ENCODE measurements at regions not wholly inside any gene's neighbourhood (a gene's known extent, or its start where the extent isn't known, plus 50 kb on each side); places are given as distances from the start of the nearest gene placed in this dataset.

DNA sequence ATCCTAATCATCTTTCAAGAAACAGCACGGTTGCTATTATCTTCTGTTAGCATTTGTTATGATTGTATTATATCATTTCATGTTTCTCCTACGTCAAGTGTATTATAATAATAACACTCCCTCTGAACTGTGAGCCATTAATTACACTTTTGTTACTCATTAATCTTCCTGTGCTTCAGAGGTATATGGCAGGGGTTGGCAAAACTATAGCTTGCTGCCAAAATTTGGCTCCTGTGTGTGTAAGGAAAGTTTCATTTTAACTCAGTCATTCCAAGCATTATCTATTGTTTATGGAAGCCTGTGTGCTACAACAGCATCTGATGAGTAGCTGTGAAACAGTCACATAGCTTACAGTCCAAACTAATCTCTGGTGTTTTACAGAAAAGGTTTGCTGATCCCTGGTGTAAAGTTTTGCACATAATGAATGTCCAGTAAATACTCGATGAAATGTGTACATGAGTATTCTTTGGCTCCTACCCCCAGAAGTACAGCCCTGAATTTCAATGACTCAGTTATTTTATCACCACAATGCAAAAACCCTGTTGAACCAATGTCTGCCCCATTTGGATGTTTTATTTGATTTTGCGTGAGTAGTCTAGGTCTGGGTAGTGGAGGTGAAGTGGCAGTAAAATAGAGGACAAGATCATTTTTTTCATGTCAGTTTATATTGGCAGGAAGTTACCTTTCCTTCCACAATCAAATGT, 648.2 kb downstream of the MAT2B start:
- H3K4me3 ChIP-seq (ENCODE audit: low read depth, low read length): no peak overlapping the region
- TF ChIP-seq, protein P1, sequence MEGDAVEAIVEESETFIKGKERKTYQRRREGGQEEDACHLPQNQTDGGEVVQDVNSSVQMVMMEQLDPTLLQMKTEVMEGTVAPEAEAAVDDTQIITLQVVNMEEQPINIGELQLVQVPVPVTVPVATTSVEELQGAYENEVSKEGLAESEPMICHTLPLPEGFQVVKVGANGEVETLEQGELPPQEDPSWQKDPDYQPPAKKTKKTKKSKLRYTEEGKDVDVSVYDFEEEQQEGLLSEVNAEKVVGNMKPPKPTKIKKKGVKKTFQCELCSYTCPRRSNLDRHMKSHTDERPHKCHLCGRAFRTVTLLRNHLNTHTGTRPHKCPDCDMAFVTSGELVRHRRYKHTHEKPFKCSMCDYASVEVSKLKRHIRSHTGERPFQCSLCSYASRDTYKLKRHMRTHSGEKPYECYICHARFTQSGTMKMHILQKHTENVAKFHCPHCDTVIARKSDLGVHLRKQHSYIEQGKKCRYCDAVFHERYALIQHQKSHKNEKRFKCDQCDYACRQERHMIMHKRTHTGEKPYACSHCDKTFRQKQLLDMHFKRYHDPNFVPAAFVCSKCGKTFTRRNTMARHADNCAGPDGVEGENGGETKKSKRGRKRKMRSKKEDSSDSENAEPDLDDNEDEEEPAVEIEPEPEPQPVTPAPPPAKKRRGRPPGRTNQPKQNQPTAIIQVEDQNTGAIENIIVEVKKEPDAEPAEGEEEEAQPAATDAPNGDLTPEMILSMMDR (IDR thresholded peaks at IDR 0.05; ENCODE audit: control insufficient read depth, extremely low read depth, insufficient read depth): no peak
- DNase-seq (ENCODE audit: low read depth): no peak

DNA sequence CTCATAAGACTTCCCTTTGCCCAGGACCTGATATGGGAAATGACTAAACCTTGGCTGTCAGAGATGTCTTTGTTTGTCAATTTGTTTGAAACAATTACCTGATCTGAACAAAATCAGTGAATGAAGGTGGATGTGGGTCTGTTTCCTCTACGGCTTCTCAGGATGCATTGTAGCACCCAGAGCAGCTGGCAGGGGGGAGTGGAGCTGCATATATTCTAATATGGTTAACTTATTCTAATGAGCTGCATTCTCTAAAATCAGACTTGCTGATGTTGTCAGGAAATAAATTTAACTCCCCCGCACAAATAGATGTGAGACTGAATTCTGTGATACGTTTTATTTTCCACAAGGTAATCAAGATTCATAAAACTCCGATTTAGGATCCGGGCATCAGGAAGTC, 665.4 kb downstream of the MAT2B start:
- no peak overlapping the region for H3K4me3 ChIP-seq (ENCODE audit: low read depth, low read length)
- no peak for DNase-seq (ENCODE audit: low read depth)
- TF ChIP-seq, protein P1 (IDR thresholded peaks at IDR 0.05; ENCODE audit: control insufficient read depth, extremely low read depth, insufficient read depth): no peak

DNA sequence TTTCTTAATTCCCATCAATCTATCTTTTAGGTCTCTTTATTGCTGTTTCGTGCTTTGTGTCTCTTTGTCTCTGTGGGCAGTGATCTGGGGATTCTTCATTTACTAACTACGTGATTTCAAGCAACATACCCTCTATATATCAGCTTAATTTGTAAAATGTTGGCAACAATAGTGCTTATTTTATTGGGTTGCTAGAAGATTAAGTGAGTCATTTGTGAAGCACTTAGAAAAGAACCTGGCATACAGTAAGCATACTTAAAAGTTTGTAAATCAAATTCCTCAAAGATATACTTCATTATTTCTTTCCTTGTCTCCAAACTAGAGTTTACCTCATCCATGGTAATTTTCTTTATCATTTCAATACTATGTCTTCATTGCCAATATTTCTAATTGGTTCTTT, 669.7 kb downstream of the MAT2B start:
- H3K4me3 ChIP-seq (ENCODE audit: low read depth, low read length): no peak overlapping the region
- DNase-seq (ENCODE audit: low read depth): no peak
- TF ChIP-seq, protein P1 (IDR thresholded peaks at IDR 0.05; ENCODE audit: control insufficient read depth, extremely low read depth, insufficient read depth): no peak

DNA sequence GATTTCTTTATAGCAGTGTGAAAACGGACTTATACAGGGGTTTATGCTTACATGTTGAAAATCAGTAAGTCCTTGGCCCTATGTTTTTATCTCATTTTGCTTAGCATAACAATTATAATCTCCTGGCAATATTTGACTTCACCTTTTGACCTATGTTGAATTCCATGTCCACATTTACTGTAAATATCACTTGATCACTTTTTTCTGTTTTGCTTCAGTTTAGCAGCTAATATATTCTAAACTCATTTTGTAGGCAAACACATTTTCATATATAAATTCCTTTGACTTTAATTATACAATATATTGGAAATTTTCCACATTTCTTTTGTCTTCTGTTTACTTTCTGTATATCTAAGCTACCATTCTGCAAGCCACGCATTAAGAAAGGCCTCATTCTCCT, 674.0 kb downstream of the MAT2B start:
- no peak overlapping the region for H3K4me3 ChIP-seq (ENCODE audit: low read depth, low read length)
- no peak for DNase-seq (ENCODE audit: low read depth)
- TF ChIP-seq, protein P1 (IDR thresholded peaks at IDR 0.05; ENCODE audit: control insufficient read depth, extremely low read depth, insufficient read depth): no peak

DNA sequence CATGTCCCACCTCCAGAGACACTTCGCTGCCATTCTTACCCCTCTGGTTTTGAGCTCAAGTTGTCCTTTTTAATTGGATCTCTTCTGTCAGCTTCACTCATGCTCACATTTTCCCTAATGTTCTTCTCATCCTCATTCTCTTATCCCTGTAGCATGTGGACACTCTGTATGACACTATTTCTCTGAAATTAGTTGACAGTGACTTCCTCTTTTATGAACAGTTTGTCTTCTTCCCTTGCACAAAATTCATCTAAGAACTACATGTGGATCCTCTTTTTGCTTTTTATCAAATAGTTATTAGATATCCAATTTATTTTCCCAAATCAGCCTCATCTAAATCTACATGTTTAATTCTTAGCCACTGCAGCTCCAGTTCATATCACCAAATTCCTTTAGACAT, 676.2 kb downstream of the MAT2B start:
- H3K4me3 ChIP-seq (ENCODE audit: low read depth, low read length): no peak overlapping the region
- TF ChIP-seq, protein P1 (IDR thresholded peaks at IDR 0.05; ENCODE audit: control insufficient read depth, extremely low read depth, insufficient read depth): no peak
- no peak for DNase-seq (ENCODE audit: low read depth)

DNA sequence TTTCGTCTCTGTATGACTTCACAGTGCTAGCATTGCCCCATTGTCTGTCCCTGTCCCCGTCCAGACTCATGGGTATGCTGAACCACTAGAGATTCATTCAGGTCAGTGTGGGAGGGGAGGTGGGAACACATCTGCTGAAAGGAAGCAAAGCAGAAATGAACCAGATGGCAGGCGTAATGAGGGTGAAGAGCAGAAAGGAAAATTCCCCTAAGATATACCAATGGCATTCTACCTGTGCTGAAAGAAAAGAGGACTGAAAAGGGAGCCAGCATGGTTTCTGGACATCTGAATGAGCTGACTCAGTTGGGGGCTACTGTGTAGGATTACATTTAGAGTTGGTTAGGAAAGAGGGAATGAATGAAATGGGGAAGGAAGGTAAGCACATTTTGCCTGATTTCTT, 678.7 kb downstream of the MAT2B start:
- H3K4me3 ChIP-seq (ENCODE audit: low read depth, low read length): no peak overlapping the region
- DNase-seq (ENCODE audit: low read depth): no peak
- TF ChIP-seq, protein P1 (IDR thresholded peaks at IDR 0.05; ENCODE audit: control insufficient read depth, extremely low read depth, insufficient read depth): no peak

DNA sequence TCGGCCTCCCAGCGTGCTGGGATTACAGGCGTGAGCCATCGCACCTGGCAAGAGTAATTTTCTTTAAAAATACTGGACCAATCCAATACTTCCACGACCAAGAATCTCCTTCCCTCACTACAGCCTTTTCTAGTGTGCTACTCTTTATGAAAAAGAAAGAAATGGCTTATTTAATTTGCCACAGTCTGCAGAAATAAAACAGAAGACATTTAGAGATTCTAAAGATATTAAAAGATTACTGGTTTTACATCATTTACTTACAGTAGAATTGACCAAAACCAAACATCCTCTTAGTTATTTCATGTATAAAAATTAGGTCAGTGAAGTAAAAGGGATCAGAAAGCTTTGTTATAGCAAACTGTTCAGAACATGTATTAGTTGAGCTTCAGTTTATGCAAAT, 679.6 kb downstream of the MAT2B start:
- TF ChIP-seq, protein P1 (IDR thresholded peaks at IDR 0.05; ENCODE audit: control insufficient read depth, extremely low read depth, insufficient read depth): no peak
- no peak for DNase-seq (ENCODE audit: low read depth)
- no peak overlapping the region for H3K4me3 ChIP-seq (ENCODE audit: low read depth, low read length)

Data from LNCaP clone FGC (cell line).